ENCODE measurements at regions not wholly inside any gene's neighbourhood (a gene's known extent, or its start where the extent isn't known, plus 50 kb on each side); places are given as distances from the start of the nearest gene placed in this dataset.
"Not testable (repeated sequence)": the region's sequence is repeated elsewhere in the genome, so short reads cannot be mapped to it uniquely, and the experiment has no call there.

GRCh38 chr6:85068221-85068620 lies 303.8 kb upstream of the TBX18 start:
- no peak for ATAC-seq
- intact Hi-C loops (cut with DNase I, micrococcal nuclease) = no loop called here
- DNase-seq = no peak

GRCh38 chr6:85066266-85066665 lies 301.9 kb upstream of the TBX18 start:
- no peak for DNase-seq
- no peak for ATAC-seq
- intact Hi-C loops (cut with DNase I, micrococcal nuclease) = no loop called here

- intact Hi-C loops (cut with DNase I, micrococcal nuclease) = no loop called here
- ATAC-seq = no peak
- no peak for DNase-seq
These were observed 301.4 kb upstream of the TBX18 start for GRCh38 chr6:85065831-85066230.

GRCh38 chr6:85063611-85064010 lies 299.2 kb upstream of the TBX18 start:
- intact Hi-C loops (cut with DNase I, micrococcal nuclease) = no loop called here
- no peak for DNase-seq
- no peak for ATAC-seq

GRCh38 chr6:85062884-85063283 lies 298.5 kb upstream of the TBX18 start:
- DNase-seq (no peak), ATAC-seq (no peak)
- intact Hi-C loops (cut with DNase I, micrococcal nuclease) = no loop called here

GRCh38 chr6:85058806-85059205 lies 294.4 kb upstream of the TBX18 start:
- no peak for ATAC-seq
- DNase-seq = no peak
- intact Hi-C loops (cut with DNase I, micrococcal nuclease) = no loop called here

- DNase-seq (no peak), ATAC-seq (no peak)
- intact Hi-C loops (cut with DNase I, micrococcal nuclease) = no loop called here
These were observed 285.8 kb upstream of the TBX18 start for GRCh38 chr6:85050149-85050548.

- intact Hi-C loops (cut with DNase I, micrococcal nuclease) = no loop called here
- no peak for DNase-seq
- ATAC-seq = no peak
These were observed 284.9 kb upstream of the TBX18 start for GRCh38 chr6:85049282-85049681.

GRCh38 chr6:85047818-85048217 lies 283.4 kb upstream of the TBX18 start:
- intact Hi-C loops (cut with DNase I, micrococcal nuclease) = no loop called here
- no peak for ATAC-seq
- no peak for DNase-seq

- intact Hi-C loops (cut with DNase I, micrococcal nuclease) = not testable (repeated sequence)
These were observed 281.4 kb upstream of the TBX18 start for GRCh38 chr6:85045767-85046166.

GRCh38 chr6:85044361-85044760 lies 280.0 kb upstream of the TBX18 start:
- no peak for ATAC-seq
- no peak for DNase-seq
- intact Hi-C loops (cut with DNase I, micrococcal nuclease) = no loop called here

More at GRCh38 chr6:85045767-85046166, 281.4 kb upstream of the TBX18 start:
- DNase-seq, ATAC-seq: not testable (repeated sequence)

- ATAC-seq = no peak
- DNase-seq = no peak
- intact Hi-C loops (cut with DNase I, micrococcal nuclease) = no loop called here
These were observed 277.0 kb upstream of the TBX18 start for GRCh38 chr6:85041376-85041775.

- DNase-seq = no peak
- intact Hi-C loops (cut with DNase I, micrococcal nuclease) = no loop called here
- no peak for ATAC-seq
These were observed 272.8 kb upstream of the TBX18 start for GRCh38 chr6:85037221-85037620.

- ATAC-seq = no peak
- intact Hi-C loops (cut with DNase I, micrococcal nuclease) = no loop called here
- no peak for DNase-seq
These were observed 271.4 kb upstream of the TBX18 start for GRCh38 chr6:85035766-85036165.

GRCh38 chr6:85033547-85033946 lies 269.1 kb upstream of the TBX18 start:
- DNase-seq (no peak), ATAC-seq (no peak)
- intact Hi-C loops (cut with DNase I, micrococcal nuclease) = no loop called here

- DNase-seq (no peak), ATAC-seq (no peak)
- intact Hi-C loops (cut with DNase I, micrococcal nuclease) = no loop called here
These were observed 261.6 kb upstream of the TBX18 start for GRCh38 chr6:85026021-85026420.

GRCh38 chr6:85023721-85024120 lies 259.3 kb upstream of the TBX18 start:
- intact Hi-C loops (cut with DNase I, micrococcal nuclease) = no loop called here
- no peak for ATAC-seq
- no peak for DNase-seq

- DNase-seq = no peak
- no peak for ATAC-seq
- intact Hi-C loops (cut with DNase I, micrococcal nuclease) = no loop called here
These were observed 253.0 kb upstream of the TBX18 start for GRCh38 chr6:85017352-85017751.

- DNase-seq (no peak), ATAC-seq (no peak)
- intact Hi-C loops (cut with DNase I, micrococcal nuclease) = no loop called here
These were observed 252.3 kb upstream of the TBX18 start for GRCh38 chr6:85016726-85017125.

- intact Hi-C loops (cut with DNase I, micrococcal nuclease) = no loop called here
- ATAC-seq (no peak), DNase-seq (peak in 1 of 2 donors; percentile 38)
These were observed 251.1 kb upstream of the TBX18 start for GRCh38 chr6:85015396-85015990.

GRCh38 chr6:85010865-85011264 lies 246.5 kb upstream of the TBX18 start:
- ATAC-seq = no peak
- no peak for DNase-seq
- intact Hi-C loops (cut with DNase I, micrococcal nuclease) = no loop called here

Measured in left colon (tissue), 2 donors.